T-helper 1 cell treated with Interleukin-12 subunit alpha and Interleukin-12 subunit beta and Interleukin-4 antibody, amounts not matched to agents 30 μg/mL and 1 μg/mL, for 36 hours (primary cell): ENCODE measurements at regions not wholly inside any gene's neighbourhood (a gene's known extent, or its start where the extent isn't known, plus 50 kb on each side); places are given as distances from the start of the nearest gene placed in this dataset.
"Not testable (repeated sequence)": the region's sequence is repeated elsewhere in the genome, so short reads cannot be mapped to it uniquely, and the experiment has no call there.

Experiments used
- H3K27ac Mint-ChIP-seq: one replicate; pipeline ENCODE4 v1.8.0; 2021; ENCODE audit warnings: mild to moderate bottlenecking, mixed read lengths
- H3K27me3 Mint-ChIP-seq: one replicate; pipeline ENCODE4 v1.8.0; 2021; ENCODE audit warnings: low read depth, mixed read lengths
- H3K36me3 Mint-ChIP-seq: one replicate; pipeline ENCODE4 v1.8.0; 2021; ENCODE audit warnings: low read depth, mixed read lengths
- H3K4me1 Mint-ChIP-seq: one replicate; pipeline ENCODE4 v1.8.0; 2021; ENCODE audit warnings: low read depth, mixed read lengths
- H3K4me3 Mint-ChIP-seq: one replicate; pipeline ENCODE4 v1.8.0; 2021; ENCODE audit warnings: mild to moderate bottlenecking, moderate library complexity, mixed read lengths
- H3K9me3 Mint-ChIP-seq: one replicate; pipeline ENCODE4 v1.8.0; 2021; ENCODE audit warnings: mixed read lengths

DNA sequence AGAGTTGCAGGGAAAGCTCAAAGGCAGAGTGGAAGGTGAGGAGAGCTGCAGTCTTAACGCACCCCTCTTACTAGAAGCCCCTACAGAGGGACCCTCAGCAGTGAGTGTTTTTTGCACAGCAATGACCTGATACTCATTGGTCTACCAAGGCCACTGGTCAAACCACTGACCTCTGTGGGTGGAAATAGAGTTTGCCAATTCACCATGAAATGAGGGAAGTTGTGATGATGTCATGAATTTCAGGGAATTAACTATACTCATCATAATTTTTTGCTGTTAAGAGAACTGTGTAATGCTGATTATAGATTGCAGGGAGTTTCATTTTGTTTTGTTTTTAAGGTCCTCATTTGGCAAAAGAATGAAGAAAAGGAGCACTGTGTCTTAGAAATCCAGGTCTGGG is 101.7 kb upstream of the SMAD3 start:
- H3K9me3 Mint-ChIP-seq: no peaks in the 10 kb centered on the region
- H3K27me3 Mint-ChIP-seq: peaks cover 4% of the 10 kb centered on the region
- H3K4me3 Mint-ChIP-seq: no peak overlapping the region
- H3K4me1 Mint-ChIP-seq: peaks cover 4% of the 10 kb centered on the region
- H3K27ac Mint-ChIP-seq: no peak overlapping the region
- H3K36me3 Mint-ChIP-seq: no peaks in the 10 kb centered on the region

DNA sequence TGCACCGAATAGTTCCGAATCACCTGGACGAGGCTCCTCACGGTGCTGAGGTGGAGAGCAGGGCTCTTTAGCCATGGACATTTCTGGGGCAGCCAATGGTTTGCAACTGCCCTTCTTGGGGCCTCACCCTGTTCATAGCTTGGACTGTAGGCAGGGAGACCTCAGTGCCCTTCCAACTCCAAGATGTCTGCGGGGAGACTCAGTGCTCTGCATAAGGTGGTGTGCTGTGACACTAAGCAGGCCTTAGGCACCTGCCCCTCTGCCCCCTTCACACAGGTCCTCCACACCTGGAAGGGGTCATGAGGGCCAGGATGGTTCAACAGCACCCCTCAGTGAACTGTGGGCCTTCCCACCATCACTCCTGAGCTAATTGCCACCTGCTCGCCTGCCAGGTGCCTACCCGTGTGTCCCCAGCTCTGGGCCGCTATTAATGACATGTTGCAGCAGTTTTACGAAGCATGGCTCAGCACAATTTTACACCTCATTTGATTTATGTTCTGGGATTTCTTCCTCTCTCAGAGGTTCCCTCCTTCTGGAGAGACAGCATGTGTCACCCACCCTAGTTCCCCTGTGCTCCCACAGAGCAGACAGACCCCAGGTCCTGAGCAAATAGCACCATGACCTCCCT is 101.2 kb upstream of the SMAD3 start:
- Mint-ChIP-seq H3K4me3 (no peak overlapping the region), H3K27ac (no peak overlapping the region), H3K36me3 (no peaks in the 10 kb centered on the region), H3K27me3 (peaks cover 4% of the 10 kb centered on the region), H3K9me3 (no peaks in the 10 kb centered on the region), H3K4me1 (peaks cover 4% of the 10 kb centered on the region)

DNA sequence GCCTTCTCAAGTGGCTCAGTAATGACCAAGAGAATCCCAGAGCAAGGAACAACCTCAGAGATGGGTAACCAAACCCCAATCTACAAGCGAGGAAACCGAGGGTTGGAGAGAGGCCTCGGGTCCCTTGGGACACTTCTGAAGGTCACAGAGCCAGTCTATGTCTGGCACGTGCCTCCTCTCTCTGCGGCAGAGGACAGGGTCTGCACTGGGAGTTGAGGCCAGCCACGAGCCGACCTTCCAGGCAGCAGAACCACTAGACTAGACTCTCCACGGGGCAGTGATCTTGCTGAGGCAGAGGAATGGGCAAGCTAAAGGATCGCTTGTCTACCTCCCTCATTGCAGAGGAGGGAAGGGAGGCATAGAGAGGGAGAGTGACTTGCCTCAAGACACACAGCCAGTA is 100.6 kb upstream of the SMAD3 start:
- Mint-ChIP-seq H3K4me3 (no peak overlapping the region), H3K36me3 (no peaks in the 10 kb centered on the region), H3K27ac (no peak overlapping the region), H3K4me1 (peaks cover 4% of the 10 kb centered on the region), H3K9me3 (no peaks in the 10 kb centered on the region), H3K27me3 (peaks cover under 1% of the 10 kb centered on the region)

DNA sequence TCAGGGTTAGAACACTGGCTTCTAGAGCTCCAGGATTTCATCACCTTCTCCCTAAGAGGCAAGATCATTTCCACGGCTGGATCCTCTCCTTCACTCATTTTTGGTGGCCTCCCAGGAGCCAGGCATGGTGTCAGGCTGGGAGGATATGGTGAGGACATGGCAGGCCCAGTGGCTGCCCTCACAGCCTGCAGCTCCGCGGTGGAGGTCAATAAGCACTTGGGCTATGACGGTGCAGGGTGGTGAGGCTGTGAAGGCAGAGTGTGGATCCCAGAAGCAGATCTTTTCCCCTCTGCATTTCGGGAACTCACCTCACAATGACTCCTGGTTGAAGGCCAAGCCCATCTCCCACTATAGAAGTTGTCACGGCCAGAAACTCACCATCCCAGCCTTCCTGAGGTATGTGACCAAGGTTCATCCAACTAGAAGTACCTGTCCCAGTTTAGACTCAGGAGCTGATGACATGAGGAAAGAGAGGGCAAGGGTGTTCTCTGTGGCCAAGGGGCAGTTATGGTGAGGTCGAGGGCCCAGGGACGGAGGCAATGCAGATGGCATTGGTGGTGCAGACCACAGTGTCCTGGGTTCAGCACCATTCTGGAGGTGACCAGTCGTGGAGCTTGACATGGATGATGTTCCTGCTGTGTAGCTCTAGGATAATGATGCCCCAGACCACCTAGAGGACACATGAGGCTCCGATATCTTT is 100.1 kb upstream of the SMAD3 start:
- no peak overlapping the region for H3K27ac Mint-ChIP-seq
- no peaks in the 10 kb centered on the region for H3K9me3 Mint-ChIP-seq
- H3K4me3 Mint-ChIP-seq: no peak overlapping the region
- H3K27me3 Mint-ChIP-seq: peaks cover 4% of the 10 kb centered on the region
- no peaks in the 10 kb centered on the region for H3K36me3 Mint-ChIP-seq
- H3K4me1 Mint-ChIP-seq: peaks cover 4% of the 10 kb centered on the region

- Mint-ChIP-seq H3K27ac (no peak overlapping the region), H3K4me1 (peaks cover 4% of the 10 kb centered on the region), H3K36me3 (no peaks in the 10 kb centered on the region), H3K27me3 (peaks cover 7% of the 10 kb centered on the region), H3K9me3 (no peaks in the 10 kb centered on the region), H3K4me3 (no peak overlapping the region)
These were observed 99.1 kb upstream of the SMAD3 start for GRCh38 chr15:66966256-66966655.

DNA sequence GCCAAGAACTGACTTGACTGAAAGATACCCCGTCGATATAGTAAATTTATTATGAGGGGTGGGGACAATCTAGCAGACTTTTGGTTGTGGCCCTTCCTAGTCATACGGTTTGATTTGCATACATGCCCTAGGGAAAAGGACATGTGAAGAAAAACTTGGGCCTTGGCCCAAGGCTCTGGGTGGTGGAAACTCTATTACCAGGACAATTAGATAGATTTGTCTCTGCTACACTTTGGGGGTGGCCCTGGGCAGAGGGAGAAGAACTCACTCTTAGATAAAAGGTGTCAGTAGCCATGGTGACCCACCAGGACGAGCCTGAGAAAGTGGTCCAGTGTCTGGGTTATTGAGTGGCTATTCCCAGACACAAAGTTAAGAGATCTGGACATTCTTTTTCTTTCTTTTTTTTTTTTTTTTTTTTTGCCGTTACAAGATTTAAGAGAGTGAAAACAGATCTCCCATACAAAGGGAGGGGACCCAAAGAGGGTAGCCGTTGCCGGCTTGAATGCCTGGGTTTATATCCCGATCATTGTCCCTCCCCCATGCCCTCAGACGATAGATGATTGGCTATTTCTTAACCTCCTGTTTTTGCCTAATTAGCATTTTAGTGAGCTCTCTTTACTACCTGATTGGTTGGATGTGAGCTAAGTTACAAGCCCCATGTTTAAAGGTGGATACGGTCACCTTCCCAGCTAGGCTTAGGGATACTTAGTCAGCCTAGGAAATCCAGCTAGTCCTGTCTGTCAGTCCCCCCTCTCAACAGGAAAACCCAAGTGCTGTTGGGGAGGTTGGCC is 96.4 kb upstream of the SMAD3 start:
- Mint-ChIP-seq H3K27me3 (peaks cover 7% of the 10 kb centered on the region), H3K27ac (no peak overlapping the region), H3K9me3 (no peaks in the 10 kb centered on the region), H3K4me3 (no peak overlapping the region), H3K4me1 (peaks cover 4% of the 10 kb centered on the region), H3K36me3 (no peaks in the 10 kb centered on the region)

DNA sequence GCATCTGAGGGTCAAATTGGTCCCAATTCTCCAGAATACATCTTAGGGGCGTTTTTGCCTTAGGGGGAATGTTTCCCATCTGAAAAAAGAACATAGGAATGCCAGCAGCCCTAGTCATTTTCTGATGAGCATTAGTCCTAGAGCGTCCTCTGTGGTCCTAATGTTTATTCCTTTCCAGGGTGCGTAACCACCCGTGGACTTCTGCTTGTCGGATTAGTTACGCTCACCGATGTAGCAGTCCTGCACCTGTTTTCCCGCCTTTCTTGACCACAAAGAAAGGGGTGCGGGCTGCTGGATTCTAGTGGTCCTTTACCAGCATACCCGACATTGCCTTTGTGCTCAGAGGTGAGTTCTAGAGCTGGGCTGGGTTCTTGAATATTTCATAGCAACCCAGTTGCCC is 91.3 kb upstream of the SMAD3 start:
- not testable (repeated sequence) for H3K27ac Mint-ChIP-seq, H3K36me3 Mint-ChIP-seq, H3K9me3 Mint-ChIP-seq, H3K4me3 Mint-ChIP-seq, H3K4me1 Mint-ChIP-seq
- H3K27me3 Mint-ChIP-seq: peaks cover 31% of the 10 kb centered on the region

GRCh38 chr15:66976106-66976640 is 89.2 kb upstream of the SMAD3 start:
- H3K27ac Mint-ChIP-seq, H3K4me1 Mint-ChIP-seq, H3K36me3 Mint-ChIP-seq, H3K9me3 Mint-ChIP-seq, H3K4me3 Mint-ChIP-seq: not testable (repeated sequence)
- peaks cover 39% of the 10 kb centered on the region for H3K27me3 Mint-ChIP-seq

DNA sequence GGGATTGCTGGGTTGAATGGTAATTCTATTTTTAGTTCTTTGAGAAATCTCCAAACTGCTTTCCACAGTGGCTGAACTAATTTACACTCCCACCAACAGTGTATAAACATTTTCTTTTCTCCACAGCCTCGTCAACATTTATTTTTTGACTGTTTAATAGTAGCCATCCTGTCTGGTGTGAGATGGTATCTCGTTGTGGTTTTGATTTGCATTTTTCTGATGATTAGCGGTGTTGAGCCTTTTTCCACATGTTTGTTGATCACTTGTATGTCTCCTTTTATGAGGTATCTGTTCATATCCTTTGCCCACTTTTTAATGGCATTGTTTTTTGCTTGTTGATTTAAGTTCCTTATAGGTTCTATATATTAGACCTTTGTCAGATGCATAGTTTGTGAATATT is 85.1 kb upstream of the SMAD3 start:
- H3K27me3 Mint-ChIP-seq: peaks cover 53% of the 10 kb centered on the region
- not testable (repeated sequence) for H3K4me1 Mint-ChIP-seq, H3K27ac Mint-ChIP-seq, H3K4me3 Mint-ChIP-seq, H3K9me3 Mint-ChIP-seq, H3K36me3 Mint-ChIP-seq

DNA sequence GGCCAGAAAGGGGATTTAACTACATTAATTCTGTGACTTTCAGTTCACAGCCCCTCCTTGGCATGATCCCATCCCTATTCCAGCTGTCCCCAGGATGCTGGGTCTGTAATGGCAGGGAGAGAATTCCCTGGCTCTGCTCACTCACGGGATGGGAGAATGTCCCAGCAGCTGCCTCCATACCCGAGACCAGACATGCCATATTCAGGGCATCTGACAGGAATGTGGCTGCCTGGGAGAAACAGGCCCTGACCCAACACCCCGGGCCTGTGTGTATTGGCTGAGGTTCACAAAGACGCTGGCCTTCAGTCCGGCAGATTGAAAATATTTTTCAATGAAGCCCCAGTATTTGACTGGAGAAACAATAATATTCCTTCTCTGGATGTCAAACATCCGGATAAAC is 83.6 kb upstream of the SMAD3 start:
- H3K27ac Mint-ChIP-seq: no peak overlapping the region
- H3K36me3 Mint-ChIP-seq: no peaks in the 10 kb centered on the region
- peaks cover 46% of the 10 kb centered on the region for H3K27me3 Mint-ChIP-seq
- H3K4me1 Mint-ChIP-seq: no peaks in the 10 kb centered on the region
- H3K9me3 Mint-ChIP-seq: no peaks in the 10 kb centered on the region
- H3K4me3 Mint-ChIP-seq: no peak overlapping the region

DNA sequence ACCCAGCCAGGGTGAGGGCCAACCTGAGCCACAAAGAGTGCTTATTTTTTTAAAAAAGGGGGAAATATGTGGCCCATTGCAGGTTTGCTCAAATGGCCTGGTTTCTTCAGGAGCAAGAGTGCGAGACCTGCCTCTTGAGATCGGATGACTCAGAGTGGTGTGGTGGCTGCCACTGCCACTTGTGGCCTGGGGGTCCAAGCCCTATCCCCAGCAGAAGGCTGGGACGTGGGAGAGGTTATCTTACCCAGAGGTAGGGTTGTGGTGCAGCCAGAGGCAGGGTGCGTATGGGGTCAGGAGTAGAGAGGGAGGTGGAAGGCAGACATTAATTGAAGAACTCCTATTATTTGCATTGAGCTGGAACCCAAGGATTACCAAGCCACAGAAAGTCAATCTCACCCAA is 83.2 kb upstream of the SMAD3 start:
- Mint-ChIP-seq H3K27ac (no peak overlapping the region), H3K27me3 (peaks cover 42% of the 10 kb centered on the region), H3K4me3 (no peak overlapping the region), H3K36me3 (no peaks in the 10 kb centered on the region), H3K4me1 (no peaks in the 10 kb centered on the region), H3K9me3 (no peaks in the 10 kb centered on the region)

DNA sequence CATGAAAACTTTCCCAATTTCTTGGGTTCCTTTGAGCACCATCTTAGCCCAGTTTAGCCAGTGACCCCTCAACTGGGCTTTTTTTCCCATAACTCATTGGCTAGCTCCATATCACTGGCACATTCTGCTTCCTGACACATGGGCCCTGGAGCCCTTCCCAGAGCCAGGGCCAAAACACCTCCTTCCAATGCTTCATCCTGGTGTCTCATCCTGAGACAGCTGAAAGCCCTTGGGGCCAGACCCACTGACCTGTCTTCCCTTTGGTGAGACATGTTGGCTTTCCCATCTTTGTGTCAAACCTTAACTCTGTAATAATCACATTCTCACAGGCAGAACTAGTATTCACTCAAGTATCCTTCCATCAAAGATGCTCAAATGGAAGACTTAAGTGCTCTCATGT is 82.6 kb upstream of the SMAD3 start:
- H3K36me3 Mint-ChIP-seq: no peaks in the 10 kb centered on the region
- no peak overlapping the region for H3K4me3 Mint-ChIP-seq
- no peaks in the 10 kb centered on the region for H3K9me3 Mint-ChIP-seq
- H3K27me3 Mint-ChIP-seq: peaks cover 39% of the 10 kb centered on the region
- H3K27ac Mint-ChIP-seq: no peak overlapping the region
- H3K4me1 Mint-ChIP-seq: no peaks in the 10 kb centered on the region

DNA sequence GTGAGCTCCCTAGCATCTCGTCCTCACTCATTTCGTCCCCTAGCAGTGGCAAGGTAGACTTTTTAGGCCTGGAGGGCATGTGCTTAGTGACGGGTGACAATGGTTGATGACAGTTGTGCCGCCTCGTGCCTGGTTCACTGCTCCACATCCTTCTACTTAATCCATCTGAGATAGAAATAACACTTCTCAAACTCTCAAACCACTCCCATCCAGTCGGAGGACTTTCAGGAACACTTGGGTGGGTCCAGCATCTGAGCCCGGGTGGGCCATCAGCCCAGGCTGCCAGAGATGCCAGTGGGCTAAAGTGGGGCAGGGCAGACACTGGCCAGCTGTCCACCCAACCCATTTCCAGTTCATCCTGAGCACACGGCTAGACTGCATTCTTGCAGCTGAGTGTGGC is 79.7 kb upstream of the SMAD3 start:
- Mint-ChIP-seq H3K27me3 (peaks cover 47% of the 10 kb centered on the region), H3K27ac (no peak overlapping the region), H3K36me3 (peaks cover 3% of the 10 kb centered on the region), H3K4me3 (no peak overlapping the region), H3K4me1 (no peaks in the 10 kb centered on the region), H3K9me3 (peaks cover 7% of the 10 kb centered on the region)

GRCh38 chr15:66986951-66987350 is 78.5 kb upstream of the SMAD3 start:
- no peak overlapping the region for H3K27ac Mint-ChIP-seq
- H3K4me3 Mint-ChIP-seq: no peak overlapping the region
- peaks cover 49% of the 10 kb centered on the region for H3K27me3 Mint-ChIP-seq
- no peaks in the 10 kb centered on the region for H3K4me1 Mint-ChIP-seq
- H3K36me3 Mint-ChIP-seq: peaks cover 3% of the 10 kb centered on the region
- H3K9me3 Mint-ChIP-seq: peaks cover 7% of the 10 kb centered on the region

DNA sequence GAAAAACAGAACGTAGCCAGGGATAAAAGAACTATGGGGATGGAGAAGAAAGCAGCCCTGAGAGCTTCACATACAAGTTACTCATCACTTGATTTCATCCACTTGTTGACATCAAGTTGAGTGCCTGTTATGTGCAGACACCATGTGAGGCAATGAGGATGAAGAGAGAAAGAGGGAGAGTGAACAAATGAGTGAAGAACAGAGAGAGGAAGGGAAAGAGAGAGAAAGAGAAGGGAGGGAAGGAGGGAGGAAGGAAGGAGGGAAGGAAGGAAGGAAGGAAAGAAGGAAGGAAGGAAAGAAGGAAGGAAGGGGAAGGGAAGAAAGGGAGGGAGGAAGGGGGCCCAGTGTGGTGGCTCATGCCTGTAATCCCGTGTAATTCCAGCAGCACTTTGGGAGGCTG is 72.3 kb upstream of the SMAD3 start:
- Mint-ChIP-seq H3K36me3 (peaks cover 3% of the 10 kb centered on the region), H3K27ac (no peak overlapping the region), H3K4me3 (no peak overlapping the region)

More for the DNA sequence above, 72.3 kb upstream of the SMAD3 start:
- Mint-ChIP-seq H3K4me1 (no peaks in the 10 kb centered on the region), H3K9me3 (peaks cover 7% of the 10 kb centered on the region), H3K27me3 (peaks cover 34% of the 10 kb centered on the region)
